ENCODE measurements at regions not wholly inside any gene's neighbourhood (a gene's known extent, or its start where the extent isn't known, plus 50 kb on each side); places are given as distances from the start of the nearest gene placed in this dataset.

- TF ChIP-seq CTCF (IDR thresholded peaks at IDR 0.05), result no peak
- TF ChIP-seq POLR2A (IDR thresholded peaks at IDR 0.05), result no peak
- peak; percentile 52 for TF ChIP-seq POLR2AphosphoS5 (IDR thresholded peaks at IDR 0.05)
These were observed 295.2 kb upstream of the DIAPH2 start for GRCh38 chrX:96389281-96390047.
